PFSK-1 (cell line): ENCODE measurements at regions not wholly inside any gene's neighbourhood (a gene's known extent, or its start where the extent isn't known, plus 50 kb on each side); places are given as distances from the start of the nearest gene placed in this dataset.

ENCODE experiments used
- FOXP2 ChIP-seq: optimal IDR thresholded peaks from 2 replicates; pipeline ENCODE3; 2011; ENCODE audit warnings: borderline replicate concordance, control low read depth, inconsistent platforms; ENCODE audit not compliant: insufficient read depth; ENCODE audit errors: extremely low read length, extremely low read depth
- POLR2AphosphoS5 ChIP-seq: IDR thresholded peaks from 2 replicates; pipeline ENCODE4 v1.6.1; 2012; ENCODE audit warnings: low read depth, mild to moderate bottlenecking, control low read depth, low read length, moderate library complexity
- REST ChIP-seq, 2 experiments: IDR thresholded peaks; 2 replicates each; pipeline versions ENCODE4 v1.6.1 to v1.8.0; 2011 to 2012; ENCODE audit warnings: low read depth in 2 of 2, low read length in 2 of 2, control low read depth in 1 of 2, inconsistent platforms in 1 of 2, mild to moderate bottlenecking in 1 of 2, moderate library complexity in 1 of 2; ENCODE audit not compliant: insufficient read depth in 1 of 2
- SIN3A ChIP-seq: IDR thresholded peaks from 2 replicates; pipeline ENCODE4 v1.6.1; 2012; ENCODE audit warnings: mild to moderate bottlenecking, low read length, moderate library complexity, borderline replicate concordance; ENCODE audit not compliant: insufficient read depth
- TAF1 ChIP-seq: IDR thresholded peaks from 2 replicates; pipeline ENCODE4 v1.6.1; 2012; ENCODE audit warnings: low read length, control low read depth, borderline replicate concordance; ENCODE audit not compliant: insufficient read depth

GRCh38 chr2:2517399-2517798 is 186.3 kb upstream of the MYT1L start:
- TF ChIP-seq POLR2AphosphoS5 (no peak), FOXP2 (no peak), REST (IDR thresholded peaks at IDR 0.05; ENCODE audit: insufficient read depth in 1 of 2, low read depth in 2 of 2, low read length in 2 of 2) (no peak), SIN3A (no peak)

GRCh38 chr2:2516386-2516785 is 185.3 kb upstream of the MYT1L start:
- TF ChIP-seq POLR2AphosphoS5: no peak
- no peak for TF ChIP-seq FOXP2
- no peak for TF ChIP-seq REST (IDR thresholded peaks at IDR 0.05; ENCODE audit: insufficient read depth in 1 of 2, low read depth in 2 of 2, low read length in 2 of 2)
- TF ChIP-seq TAF1: no peak
- TF ChIP-seq SIN3A: no peak

- no peak for TF ChIP-seq SIN3A
- no peak for TF ChIP-seq FOXP2
- TF ChIP-seq REST (IDR thresholded peaks at IDR 0.05; ENCODE audit: insufficient read depth in 1 of 2, low read depth in 2 of 2, low read length in 2 of 2): no peak
- TF ChIP-seq TAF1: no peak
- no peak for TF ChIP-seq POLR2AphosphoS5
Measured at GRCh38 chr2:2512931-2513330, 181.9 kb upstream of the MYT1L start.

- TF ChIP-seq FOXP2 (no peak), POLR2AphosphoS5 (no peak)
Measured at GRCh38 chr2:2507417-2507997, 176.4 kb upstream of the MYT1L start.

- TF ChIP-seq FOXP2 (no peak), POLR2AphosphoS5 (no peak), REST (IDR thresholded peaks at IDR 0.05; ENCODE audit: insufficient read depth in 1 of 2, low read depth in 2 of 2, low read length in 2 of 2) (no peak)
Measured at GRCh38 chr2:2506536-2506935, 175.5 kb upstream of the MYT1L start.
